IMR-90 (cell line): ENCODE measurements at regions not wholly inside any gene's neighbourhood (a gene's known extent, or its start where the extent isn't known, plus 50 kb on each side); places are given as distances from the start of the nearest gene placed in this dataset.

Source experiments
- ATAC-seq: fragments of 200-7000 bp; cut with Tn5 transposase; 2 replicates; pipeline ENCODE4 v1.9.1; 2020; ENCODE audit warnings: low read depth, mild to moderate bottlenecking, moderate library complexity
- BruUV-seq: library from RNA; stranded (reverse); fragments of 400-500 nt; replicated peaks from 2 replicates; lab custom pipeline; 2021; lab: Mats Ljungman, UMichigan
- CTCF ChIA-PET: fragments of 300-600 bp; formaldehyde crosslinking; extraction: SDS; loops from one replicate; lab custom pipeline; 2021; ENCODE audit warnings: antibody characterized with exemption; lab: Yijun Ruan, JAX
- POLR2A ChIA-PET: fragments of 300-600 bp; sonication (Branson Sonifier 250); formaldehyde crosslinking; loops from one replicate; lab custom pipeline; 2022; ENCODE audit warnings: antibody characterized with exemption; ENCODE audit not compliant: unreplicated experiment; lab: Charles Lee
- DNase-seq: peaks from one replicate; pipeline ENCODE4 v3.0.0; 2013
- H2AFZ ChIP-seq: replicated peaks from 2 replicates; pipeline ENCODE3; 2013; ENCODE audit warnings: low read length, mild to moderate bottlenecking; ENCODE audit not compliant: poor library complexity
- H2AK5ac ChIP-seq: 2 replicates; pipeline ENCODE4 v1.6.1; 2013; ENCODE audit warnings: low read depth, low read length, inconsistent platforms
- H2AK9ac ChIP-seq: replicated peaks from 2 replicates; pipeline ENCODE3; 2013; ENCODE audit warnings: mild to moderate bottlenecking, low read depth, low read length, moderate library complexity; ENCODE audit not compliant: poor library complexity
- H2BK120ac ChIP-seq: 2 replicates; pipeline ENCODE4 v1.6.1; 2013; ENCODE audit warnings: low read depth, low read length, inconsistent platforms
- H2BK15ac ChIP-seq: 3 replicates; pipeline ENCODE4 v1.6.1; 2013; ENCODE audit warnings: low read depth, low read length, inconsistent platforms
- H2BK20ac ChIP-seq: 2 replicates; pipeline ENCODE4 v1.6.1; 2013; ENCODE audit warnings: low read depth, mild to moderate bottlenecking, inconsistent platforms, low read length, moderate library complexity
- H2BK5ac ChIP-seq: 2 replicates; pipeline ENCODE4 v1.6.1; 2013; ENCODE audit warnings: mild to moderate bottlenecking, low read depth, low read length, inconsistent platforms; ENCODE audit not compliant: poor library complexity, severe bottlenecking
- H3K14ac ChIP-seq: replicated peaks from 2 replicates; pipeline ENCODE4 v1.6.1; 2013; ENCODE audit warnings: low read depth, low read length, inconsistent platforms
- H3K18ac ChIP-seq: 2 replicates; pipeline ENCODE4 v1.6.1; 2013; ENCODE audit warnings: low read depth, low read length, control low read depth
- H3K23ac ChIP-seq: 2 replicates; pipeline ENCODE4 v1.6.1; 2013; ENCODE audit warnings: low read depth, low read length, inconsistent platforms
- H3K27ac ChIP-seq: 2 replicates; pipeline ENCODE4 v1.5.1; 2013; ENCODE audit warnings: mild to moderate bottlenecking, control low read depth, low read length; ENCODE audit not compliant: insufficient read depth
- H3K27me3 ChIP-seq: 2 replicates; pipeline ENCODE4 v1.6.1; 2013; ENCODE audit warnings: low read length; ENCODE audit not compliant: control insufficient read depth, insufficient read depth
- H3K36me3 ChIP-seq: 2 replicates; pipeline ENCODE4 v1.6.1; 2013; ENCODE audit warnings: low read length, mixed read lengths; ENCODE audit not compliant: control insufficient read depth, insufficient read depth
- H3K4ac ChIP-seq: 2 replicates; pipeline ENCODE4 v1.6.1; 2013; ENCODE audit warnings: low read depth, low read length, inconsistent platforms
- H3K4me1 ChIP-seq: 2 replicates; pipeline ENCODE4 v1.6.1; 2013; ENCODE audit warnings: low read length, mixed read lengths; ENCODE audit not compliant: control insufficient read depth, insufficient read depth
- H3K4me2 ChIP-seq: 2 replicates; pipeline ENCODE4 v1.6.1; 2013; ENCODE audit warnings: low read depth, mild to moderate bottlenecking, control low read depth, low read length, moderate library complexity
- H3K4me3 ChIP-seq: 2 replicates; pipeline ENCODE4 v1.5.1; 2013; ENCODE audit warnings: low read depth, mild to moderate bottlenecking, control low read depth, low read length, moderate library complexity; ENCODE audit not compliant: insufficient read depth
- H3K56ac ChIP-seq: 2 replicates; pipeline ENCODE4 v1.6.1; 2013; ENCODE audit warnings: low read length, inconsistent platforms; ENCODE audit not compliant: insufficient read depth; ENCODE audit errors: extremely low read depth
- H3K79me1 ChIP-seq, 2 experiments: 2 replicates each; pipeline ENCODE4 v1.6.1; 2013; ENCODE audit warnings: low read length in 2 of 2, inconsistent platforms in 1 of 2, low read depth in 1 of 2
- H3K9ac ChIP-seq: 2 replicates; pipeline ENCODE4 v1.6.1; 2013; ENCODE audit warnings: low read depth, low read length, control low read depth
- H3K9me1 ChIP-seq: 2 replicates; pipeline ENCODE4 v1.6.1; 2013; ENCODE audit warnings: low read length, inconsistent platforms; ENCODE audit not compliant: insufficient read depth
- H3K9me3 ChIP-seq: 2 replicates; pipeline ENCODE4 v1.6.1; 2013; ENCODE audit warnings: low read length; ENCODE audit not compliant: control insufficient read depth, insufficient read depth
- H4K20me1 ChIP-seq: 2 replicates; pipeline ENCODE4 v1.6.1; 2013; ENCODE audit warnings: low read length, inconsistent platforms; ENCODE audit not compliant: insufficient read depth
- H4K5ac ChIP-seq: 2 replicates; pipeline ENCODE4 v1.6.1; 2013; ENCODE audit warnings: mild to moderate bottlenecking, low read depth, low read length, control low read depth
- H4K8ac ChIP-seq, 2 experiments: 2 replicates each; pipeline ENCODE4 v1.6.1; 2013; ENCODE audit warnings: low read depth in 2 of 2, low read length in 2 of 2, control low read depth in 1 of 2, inconsistent platforms in 1 of 2
- H4K91ac ChIP-seq: 2 replicates; pipeline ENCODE4 v1.6.1; 2013; ENCODE audit warnings: low read depth, low read length, inconsistent platforms; ENCODE audit not compliant: insufficient read depth
- BHLHE40 ChIP-seq: fragments of 150-350 bp; IDR thresholded peaks from 2 replicates; pipeline ENCODE4 v1.6.1; 2016; ENCODE audit warnings: mild to moderate bottlenecking, low read depth, low read length
- CEBPB ChIP-seq: IDR thresholded peaks from 2 replicates; pipeline ENCODE4 v1.6.1; 2012; ENCODE audit warnings: low read depth, low read length, improper control_type of control experiment
- CHD1 ChIP-seq: IDR thresholded peaks from 2 replicates; pipeline ENCODE4 v1.6.1; 2012; ENCODE audit warnings: low read depth, low read length, improper control_type of control experiment
- CTCF ChIP-seq: conservative IDR thresholded peaks from 2 replicates; pipeline ENCODE4 v1.5.1; 2012; ENCODE audit warnings: mild to moderate bottlenecking, low read depth, low read length, improper control_type of control experiment
- ELK1 ChIP-seq: fragments of 150-350 bp; IDR thresholded peaks from 2 replicates; pipeline ENCODE4 v1.6.1; 2016; ENCODE audit warnings: low read depth, mild to moderate bottlenecking, low read length, moderate library complexity, borderline replicate concordance
- FOS ChIP-seq: fragments of 150-350 bp; IDR thresholded peaks from 2 replicates; pipeline ENCODE4 v1.6.1; 2016; ENCODE audit warnings: low read depth, low read length
- MAFK ChIP-seq: IDR thresholded peaks from 2 replicates; pipeline ENCODE4 v1.6.1; 2012; ENCODE audit warnings: low read depth, low read length, improper control_type of control experiment
- MAZ ChIP-seq: IDR thresholded peaks from 2 replicates; pipeline ENCODE4 v1.6.1; 2012; ENCODE audit warnings: low read depth, mild to moderate bottlenecking, low read length, improper control_type of control experiment, moderate library complexity, borderline replicate concordance
- NFE2L2 ChIP-seq: fragments of 150-350 bp; IDR thresholded peaks from 2 replicates; pipeline ENCODE4 v1.6.1; 2016; ENCODE audit warnings: low read depth, mild to moderate bottlenecking, low read length
- POLR2A ChIP-seq: IDR thresholded peaks from 2 replicates; pipeline ENCODE4 v1.6.1; 2012; ENCODE audit warnings: mild to moderate bottlenecking, low read depth, low read length
- RAD21 ChIP-seq: IDR thresholded peaks from 2 replicates; pipeline ENCODE4 v1.6.1; 2012; ENCODE audit warnings: low read length, improper control_type of control experiment
- RFX5 ChIP-seq: IDR thresholded peaks from 2 replicates; pipeline ENCODE4 v1.8.0; 2012; ENCODE audit warnings: low read depth, mild to moderate bottlenecking, low read length, moderate library complexity
- WGBS, 2 experiments: methylation state at CpG; one replicate each; pipeline versions ENCODE4 v1.1.5 to v1.1.7; 2013; ENCODE audit warnings: missing lambda C conversion rate in 2 of 2; ENCODE audit not compliant: insufficient read length in 1 of 2; ENCODE audit errors: extremely low coverage in 2 of 2; 5-methylcytosine and 5-hydroxymethylcytosine counted together
- dilution Hi-C: fragments of 300-500 bp; cut with HindIII; formaldehyde crosslinking; loops from one replicate; pipeline ENCODE4 v1.14.3; 2018; ENCODE audit warnings: low sequenced_read_pairs; ENCODE audit not compliant: unreplicated experiment
- in situ Hi-C: fragments of 300-500 bp; cut with MboI; formaldehyde crosslinking; loops from 3 replicates; pipeline ENCODE4 v1.14.3; 2019; ENCODE audit warnings: low sequenced_read_pairs, inconsistent platforms, mixed read lengths
- intact Hi-C: fragments of 100-400 bp; cut with micrococcal nuclease; formaldehyde crosslinking; loops from 2 replicates; pipeline ENCODE4 v1.10.0; 2022

- Histone ChIP-seq H3K9me1 (no peaks in the 10 kb centered on the region), H4K5ac (no peak overlapping the region), H3K4me3 (no peak overlapping the region), H3K4ac (no peak overlapping the region), H2BK15ac (no peak overlapping the region), H2AK5ac (no peak overlapping the region), H4K8ac (no peak overlapping the region), H3K56ac (no peak overlapping the region), H3K36me3 (no peaks in the 10 kb centered on the region), H3K14ac (no peak overlapping the region), H3K23ac (no peak overlapping the region), H2BK120ac (no peak overlapping the region), H3K9ac (no peak overlapping the region), H2AK9ac (no peak overlapping the region), H4K20me1 (no peaks in the 10 kb centered on the region), H3K18ac (no peak overlapping the region), H3K9me3 (peaks cover 2% of the 10 kb centered on the region; the same call in 1 of the 2 replicates), H2AFZ (no peak overlapping the region), H2BK5ac (no peak overlapping the region), H2BK20ac (no peak overlapping the region), H3K4me2 (no peak overlapping the region), H3K79me1 (no peaks in the 10 kb centered on the region), H3K27ac (no peak overlapping the region), H4K91ac (no peak overlapping the region), H3K27me3 (peaks cover 2% of the 10 kb centered on the region; the same call in 1 of the 2 replicates), H3K4me1 (peaks cover 18% of the 10 kb centered on the region; the same call in 1 of the 2 replicates)
- intact Hi-C loops, result no loop called here
- ATAC-seq (peak; percentile 63), DNase-seq (peak; percentile 15)
- in situ Hi-C loops, result loop anchor here (25.0 kb wide), 2 partner anchors 749 to 1199 kb away; partner anchors contain the start of gene ZNF354A
- dilution Hi-C loops, result no loop called here
- 70% methylated on average over 6 of the region's 13 CpGs; no CpG with 5 or more reads in 1 of the 2 experiments for WGBS, 2 experiments
- ChIA-PET CTCF (interaction anchor here (0.5 kb wide), 1 partner anchor 454 kb away, joined by 3 read pairs; no protein-coding TSS in a partner anchor), POLR2A (no interaction called here)
- BruUV-seq, result no TSS peak
- TF ChIP-seq MAZ, result no peak
- TF ChIP-seq MAFK, result no peak
- TF ChIP-seq CEBPB, result no peak
- TF ChIP-seq NFE2L2, result no peak
- no peak for TF ChIP-seq BHLHE40
- TF ChIP-seq RFX5, result no peak
- TF ChIP-seq POLR2A, result no peak
- TF ChIP-seq CTCF, result no peak
- TF ChIP-seq CHD1, result no peak
- no peak for TF ChIP-seq FOS
- TF ChIP-seq ELK1, result no peak
- no peak for TF ChIP-seq RAD21
These were observed 64.3 kb upstream of the RUFY1 start for GRCh38 chr5:179485845-179486575.
